ENCODE measurements at regions not wholly inside any gene's neighbourhood (a gene's known extent, or its start where the extent isn't known, plus 50 kb on each side); places are given as distances from the start of the nearest gene placed in this dataset.

GRCh38 chr2:111663471-111664274, 220.3 kb downstream of the ANAPC1 start:
- no peak for TF ChIP-seq YY1 (IDR thresholded peaks at IDR 0.05; ENCODE audit: insufficient read depth, insufficient read length)
- no peak for TF ChIP-seq ZNF274 (IDR thresholded peaks at IDR 0.05; ENCODE audit: low read depth, low read length)
- no peak for TF ChIP-seq SUZ12 (IDR thresholded peaks at IDR 0.05; ENCODE audit: extremely low read depth, insufficient read depth, insufficient read length)

Data from NT2/D1 (cell line).